ENCODE measurements at regions not wholly inside any gene's neighbourhood (a gene's known extent, or its start where the extent isn't known, plus 50 kb on each side); places are given as distances from the start of the nearest gene placed in this dataset.

GRCh38 chr3:177510693-177511216 is 313.5 kb upstream of the TBL1XR1 start:
- H3K4me1 ChIP-seq (ENCODE audit: control insufficient read depth, insufficient read depth, low read length), result peaks cover 11% of the 10 kb centered on the region
- H3K36me3 ChIP-seq (ENCODE audit: control insufficient read depth in 2 of 2, insufficient read depth in 2 of 2, low read length in 2 of 2), result no peaks in the 10 kb centered on the region
- no peaks in the 10 kb centered on the region for H3K27me3 ChIP-seq (ENCODE audit: control insufficient read depth in 1 of 2, insufficient read depth in 2 of 2, low read length in 2 of 2)
- no peaks in the 10 kb centered on the region for H3K9me3 ChIP-seq (ENCODE audit: control insufficient read depth in 2 of 2, low read length in 2 of 2)
- H3K9ac ChIP-seq (ENCODE audit: low read length in 2 of 2), result no peak overlapping the region
- no peak overlapping the region for H3K27ac ChIP-seq (ENCODE audit: low read length)
- no peak overlapping the region for H3K4me3 ChIP-seq (ENCODE audit: low read length in 2 of 2)

- Histone ChIP-seq H3K27me3 (ENCODE audit: control insufficient read depth in 1 of 2, insufficient read depth in 2 of 2, low read length in 2 of 2) (no peaks in the 10 kb centered on the region), H3K9me3 (ENCODE audit: control insufficient read depth in 2 of 2, low read length in 2 of 2) (no peaks in the 10 kb centered on the region), H3K9ac (ENCODE audit: low read length in 2 of 2) (no peak overlapping the region), H3K4me1 (ENCODE audit: control insufficient read depth, insufficient read depth, low read length) (peaks cover 23% of the 10 kb centered on the region), H3K36me3 (ENCODE audit: control insufficient read depth in 2 of 2, insufficient read depth in 2 of 2, low read length in 2 of 2) (no peaks in the 10 kb centered on the region), H3K27ac (ENCODE audit: low read length) (peak overlapping the region; percentile 7), H3K4me3 (ENCODE audit: low read length in 2 of 2) (peak overlapping the region in 1 of 2 donors; percentile 23)
Measured at GRCh38 chr3:177512945-177513814, 315.9 kb upstream of the TBL1XR1 start.

- Histone ChIP-seq H3K27me3 (ENCODE audit: control insufficient read depth in 1 of 2, insufficient read depth in 2 of 2, low read length in 2 of 2) (no peaks in the 10 kb centered on the region), H3K9ac (ENCODE audit: low read length in 2 of 2) (no peak overlapping the region), H3K27ac (ENCODE audit: low read length) (no peak overlapping the region), H3K4me3 (ENCODE audit: low read length in 2 of 2) (no peak overlapping the region), H3K4me1 (ENCODE audit: control insufficient read depth, insufficient read depth, low read length) (peaks cover 25% of the 10 kb centered on the region), H3K36me3 (ENCODE audit: control insufficient read depth in 2 of 2, insufficient read depth in 2 of 2, low read length in 2 of 2) (no peaks in the 10 kb centered on the region), H3K9me3 (ENCODE audit: control insufficient read depth in 2 of 2, low read length in 2 of 2) (no peaks in the 10 kb centered on the region)
Measured at GRCh38 chr3:177513815-177514610, 316.7 kb upstream of the TBL1XR1 start.

DNA sequence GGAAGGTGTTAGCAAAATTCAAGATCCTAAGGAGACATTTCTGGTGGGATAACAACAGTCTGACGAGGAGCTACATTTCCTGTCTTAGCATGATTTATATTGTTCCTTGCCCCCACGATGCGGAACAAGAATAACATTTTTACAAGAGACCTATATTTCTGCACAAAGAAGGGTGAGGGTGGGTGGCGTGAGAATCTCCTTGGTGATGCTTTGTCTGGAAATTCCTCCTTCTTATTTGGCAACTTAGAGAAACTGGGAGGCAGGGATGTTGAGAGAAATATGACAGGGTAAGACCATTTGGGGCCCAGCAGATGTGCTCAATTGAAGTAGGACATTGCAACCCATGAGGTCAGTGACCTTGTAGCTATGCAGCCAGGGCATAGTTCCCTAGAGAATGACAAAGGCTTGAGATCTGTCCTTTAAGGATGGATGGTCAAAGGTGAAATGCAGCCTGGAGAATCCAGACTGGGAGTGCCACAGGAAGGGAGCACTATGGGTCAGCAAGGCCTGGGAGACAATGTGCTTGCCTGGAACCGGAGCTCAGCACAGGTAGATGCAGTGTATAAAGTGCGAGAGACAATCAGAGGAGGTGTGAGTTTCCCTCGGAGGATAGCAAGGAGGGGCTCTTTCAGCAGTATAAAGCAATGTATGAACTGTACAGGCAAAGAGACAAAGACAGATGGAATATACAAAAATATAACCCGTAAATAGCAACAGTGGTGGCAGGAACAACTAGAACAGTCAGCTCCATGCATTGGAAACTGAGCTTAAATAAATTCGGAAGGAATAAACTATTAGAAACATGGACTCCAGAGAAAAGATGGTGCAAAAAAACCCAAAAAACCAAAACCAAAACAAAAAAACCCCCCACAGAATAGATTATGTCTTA is 317.6 kb upstream of the TBL1XR1 start:
- peaks cover 25% of the 10 kb centered on the region for H3K4me1 ChIP-seq (ENCODE audit: control insufficient read depth, insufficient read depth, low read length)
- H3K27ac ChIP-seq (ENCODE audit: low read length), result peak overlapping the region; percentile 20
- no peaks in the 10 kb centered on the region for H3K9me3 ChIP-seq (ENCODE audit: control insufficient read depth in 2 of 2, low read length in 2 of 2)
- no peaks in the 10 kb centered on the region for H3K36me3 ChIP-seq (ENCODE audit: control insufficient read depth in 2 of 2, insufficient read depth in 2 of 2, low read length in 2 of 2)
- H3K4me3 ChIP-seq (ENCODE audit: low read length in 2 of 2), result peak overlapping the region in 1 of 2 donors; percentile 10
- H3K9ac ChIP-seq (ENCODE audit: low read length in 2 of 2), result peak overlapping the region in 1 of 2 donors; percentile 23
- no peaks in the 10 kb centered on the region for H3K27me3 ChIP-seq (ENCODE audit: control insufficient read depth in 1 of 2, insufficient read depth in 2 of 2, low read length in 2 of 2)

GRCh38 chr3:177515786-177516157 is 318.5 kb upstream of the TBL1XR1 start:
- peak overlapping the region; percentile 26 for H3K27ac ChIP-seq (ENCODE audit: low read length)
- H3K9ac ChIP-seq (ENCODE audit: low read length in 2 of 2), result no peak overlapping the region
- no peaks in the 10 kb centered on the region for H3K27me3 ChIP-seq (ENCODE audit: control insufficient read depth in 1 of 2, insufficient read depth in 2 of 2, low read length in 2 of 2)
- peaks cover 25% of the 10 kb centered on the region for H3K4me1 ChIP-seq (ENCODE audit: control insufficient read depth, insufficient read depth, low read length)
- H3K36me3 ChIP-seq (ENCODE audit: control insufficient read depth in 2 of 2, insufficient read depth in 2 of 2, low read length in 2 of 2), result no peaks in the 10 kb centered on the region
- H3K4me3 ChIP-seq (ENCODE audit: low read length in 2 of 2), result no peak overlapping the region
- H3K9me3 ChIP-seq (ENCODE audit: control insufficient read depth in 2 of 2, low read length in 2 of 2), result no peaks in the 10 kb centered on the region

GRCh38 chr3:177516158-177517011 is 319.1 kb upstream of the TBL1XR1 start:
- H3K4me1 ChIP-seq (ENCODE audit: control insufficient read depth, insufficient read depth, low read length), result peaks cover 25% of the 10 kb centered on the region
- peak overlapping the region in 1 of 2 donors; percentile 8 for H3K4me3 ChIP-seq (ENCODE audit: low read length in 2 of 2)
- H3K27ac ChIP-seq (ENCODE audit: low read length), result peak overlapping the region; percentile 26
- H3K9me3 ChIP-seq (ENCODE audit: control insufficient read depth in 2 of 2, low read length in 2 of 2), result no peaks in the 10 kb centered on the region
- H3K27me3 ChIP-seq (ENCODE audit: control insufficient read depth in 1 of 2, insufficient read depth in 2 of 2, low read length in 2 of 2), result no peaks in the 10 kb centered on the region
- peak overlapping the region in 1 of 2 donors; percentile 26 for H3K9ac ChIP-seq (ENCODE audit: low read length in 2 of 2)
- no peaks in the 10 kb centered on the region for H3K36me3 ChIP-seq (ENCODE audit: control insufficient read depth in 2 of 2, insufficient read depth in 2 of 2, low read length in 2 of 2)

DNA sequence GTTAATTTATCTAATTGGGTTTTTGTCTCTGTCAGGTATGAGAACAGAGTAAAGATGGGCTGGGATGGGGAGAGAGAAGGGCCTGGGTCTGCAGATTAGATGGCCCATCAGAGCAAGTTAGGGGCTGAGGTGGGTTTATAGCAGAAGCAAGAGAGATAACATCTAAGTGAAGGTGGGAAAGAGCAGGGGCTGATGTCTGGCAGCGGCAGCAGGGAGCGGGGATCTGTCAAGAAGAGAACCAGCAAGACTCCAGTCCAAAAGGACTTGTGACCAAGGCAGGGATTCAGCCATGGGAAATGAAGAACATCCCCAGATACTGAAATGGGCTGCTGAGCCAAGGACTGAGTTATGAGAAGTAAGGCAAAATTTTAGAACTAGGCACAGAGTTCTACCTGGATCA is 320.6 kb upstream of the TBL1XR1 start:
- Histone ChIP-seq H3K4me1 (ENCODE audit: control insufficient read depth, insufficient read depth, low read length) (peaks cover 25% of the 10 kb centered on the region), H3K27me3 (ENCODE audit: control insufficient read depth in 1 of 2, insufficient read depth in 2 of 2, low read length in 2 of 2) (no peaks in the 10 kb centered on the region), H3K9me3 (ENCODE audit: control insufficient read depth in 2 of 2, low read length in 2 of 2) (no peaks in the 10 kb centered on the region), H3K9ac (ENCODE audit: low read length in 2 of 2) (no peak overlapping the region), H3K36me3 (ENCODE audit: control insufficient read depth in 2 of 2, insufficient read depth in 2 of 2, low read length in 2 of 2) (no peaks in the 10 kb centered on the region), H3K4me3 (ENCODE audit: low read length in 2 of 2) (no peak overlapping the region), H3K27ac (ENCODE audit: low read length) (no peak overlapping the region)

GRCh38 chr3:177519588-177519987 is 322.3 kb upstream of the TBL1XR1 start:
- Histone ChIP-seq H3K4me1 (ENCODE audit: control insufficient read depth, insufficient read depth, low read length) (peaks cover 20% of the 10 kb centered on the region), H3K27ac (ENCODE audit: low read length) (no peak overlapping the region), H3K36me3 (ENCODE audit: control insufficient read depth in 2 of 2, insufficient read depth in 2 of 2, low read length in 2 of 2) (no peaks in the 10 kb centered on the region), H3K27me3 (ENCODE audit: control insufficient read depth in 1 of 2, insufficient read depth in 2 of 2, low read length in 2 of 2) (no peaks in the 10 kb centered on the region), H3K9me3 (ENCODE audit: control insufficient read depth in 2 of 2, low read length in 2 of 2) (no peaks in the 10 kb centered on the region), H3K4me3 (ENCODE audit: low read length in 2 of 2) (no peak overlapping the region), H3K9ac (ENCODE audit: low read length in 2 of 2) (no peak overlapping the region)

DNA sequence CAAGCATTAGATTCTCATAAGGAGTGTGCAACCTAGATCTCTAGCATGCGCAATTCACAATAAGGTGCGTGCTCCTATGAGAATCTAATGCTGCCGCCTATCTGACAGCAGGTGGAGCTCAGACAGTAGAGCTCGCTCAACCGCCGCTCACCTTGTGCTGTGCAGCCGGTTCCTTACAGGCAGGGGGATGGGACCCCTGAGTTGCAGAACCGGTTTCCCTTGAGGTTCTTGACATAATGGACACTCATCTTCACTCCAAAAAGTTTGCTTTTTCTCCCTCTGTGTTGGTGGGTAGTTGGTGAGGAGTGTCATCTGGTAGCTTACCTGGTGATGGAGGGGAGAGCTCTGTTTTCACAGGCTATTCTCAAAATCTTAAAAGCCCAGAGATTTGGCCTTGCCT is 324.0 kb upstream of the TBL1XR1 start:
- Histone ChIP-seq H3K4me1 (ENCODE audit: control insufficient read depth, insufficient read depth, low read length) (peaks cover 10% of the 10 kb centered on the region), H3K27ac (ENCODE audit: low read length) (no peak overlapping the region), H3K27me3 (ENCODE audit: control insufficient read depth in 1 of 2, insufficient read depth in 2 of 2, low read length in 2 of 2) (no peaks in the 10 kb centered on the region), H3K36me3 (ENCODE audit: control insufficient read depth in 2 of 2, insufficient read depth in 2 of 2, low read length in 2 of 2) (peaks cover 0 to 2% of the 10 kb centered on the region in 2 donors), H3K9ac (ENCODE audit: low read length in 2 of 2) (no peak overlapping the region), H3K4me3 (ENCODE audit: low read length in 2 of 2) (no peak overlapping the region), H3K9me3 (ENCODE audit: control insufficient read depth in 2 of 2, low read length in 2 of 2) (peaks cover 0 to 3% of the 10 kb centered on the region in 2 donors)

All from stomach smooth muscle (tissue), 2 donors.